NCI-H1930 (cell line): ENCODE measurements at regions not wholly inside any gene's neighbourhood (a gene's known extent, or its start where the extent isn't known, plus 50 kb on each side); places are given as distances from the start of the nearest gene placed in this dataset.

Experiments
- DNase-seq, 2 experiments: peaks; one replicate each; lab custom pipeline; 2025; lab: John Stamatoyannopoulos, UW

DNA sequence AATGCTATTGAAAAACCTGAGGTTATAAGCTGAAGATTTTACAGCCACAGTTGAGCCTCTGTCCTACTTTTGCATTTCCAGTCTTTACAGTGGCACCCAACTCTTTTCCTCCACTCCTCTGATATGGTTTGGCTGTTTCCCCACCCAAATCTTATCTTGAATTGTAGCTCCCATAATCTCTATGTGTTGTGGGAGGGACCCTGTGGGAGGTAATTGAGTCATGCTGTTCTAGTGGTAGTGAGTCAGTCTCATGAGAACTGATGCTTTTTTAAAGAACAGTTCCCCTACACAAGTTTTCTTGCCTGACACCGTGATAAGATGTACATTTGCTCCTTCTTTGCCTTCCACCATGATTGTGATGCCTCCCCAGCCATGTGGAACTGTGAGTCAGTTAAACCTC is 646.1 kb upstream of the SEMA6A start:
- DNase-seq, result no peak

DNA sequence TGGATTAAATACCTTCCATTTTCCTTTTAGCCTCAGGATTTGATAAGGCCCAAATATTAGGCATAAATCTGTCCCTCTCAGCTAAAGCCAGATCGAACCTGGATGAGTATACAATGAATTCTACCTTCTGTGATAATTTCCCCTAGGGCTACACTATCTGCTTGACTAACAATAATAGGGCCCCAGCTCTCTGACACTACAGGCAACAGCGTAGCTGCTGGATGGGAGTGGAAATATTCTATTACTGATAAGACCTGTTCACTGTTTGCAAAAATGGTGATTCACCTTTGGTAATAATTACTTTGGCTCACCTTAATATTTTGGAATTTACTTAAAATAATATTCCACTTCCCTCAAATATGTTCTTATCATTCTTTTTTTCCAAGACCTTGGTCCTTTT is 644.2 kb upstream of the SEMA6A start:
- DNase-seq, result no peak

- DNase-seq, result no peak
Observed at GRCh38 chr5:117212866-117213265, 638.2 kb upstream of the SEMA6A start.

- DNase-seq, result no peak
Observed at GRCh38 chr5:117210796-117211195, 636.2 kb upstream of the SEMA6A start.

DNA sequence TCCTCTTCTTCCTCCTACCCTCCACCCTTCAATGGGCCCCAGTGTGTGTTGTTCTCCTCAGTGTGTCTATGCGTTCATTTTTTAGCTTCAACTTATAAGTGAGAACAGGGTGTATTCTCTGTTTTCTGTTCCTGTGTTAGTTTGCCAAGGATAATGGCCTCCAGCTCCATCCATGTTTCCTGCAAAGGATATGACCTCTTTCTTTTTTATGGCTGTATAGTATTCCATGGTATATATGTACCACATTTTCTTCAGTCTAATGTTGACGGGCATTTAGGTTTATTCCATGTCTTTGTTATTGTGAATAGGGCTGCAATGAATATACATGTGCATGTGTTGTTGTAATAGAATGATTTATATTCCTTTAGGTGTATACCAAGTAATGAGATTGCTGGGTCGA is 634.9 kb upstream of the SEMA6A start:
- DNase-seq, result no peak

GRCh38 chr5:117207088-117207668 is 632.6 kb upstream of the SEMA6A start:
- no peak for DNase-seq

GRCh38 chr5:117205894-117206293 is 631.3 kb upstream of the SEMA6A start:
- DNase-seq, result no peak

GRCh38 chr5:117204926-117205869 is 630.6 kb upstream of the SEMA6A start:
- DNase-seq, result no peak

GRCh38 chr5:117204404-117204803 is 629.8 kb upstream of the SEMA6A start:
- DNase-seq, result no peak

DNA sequence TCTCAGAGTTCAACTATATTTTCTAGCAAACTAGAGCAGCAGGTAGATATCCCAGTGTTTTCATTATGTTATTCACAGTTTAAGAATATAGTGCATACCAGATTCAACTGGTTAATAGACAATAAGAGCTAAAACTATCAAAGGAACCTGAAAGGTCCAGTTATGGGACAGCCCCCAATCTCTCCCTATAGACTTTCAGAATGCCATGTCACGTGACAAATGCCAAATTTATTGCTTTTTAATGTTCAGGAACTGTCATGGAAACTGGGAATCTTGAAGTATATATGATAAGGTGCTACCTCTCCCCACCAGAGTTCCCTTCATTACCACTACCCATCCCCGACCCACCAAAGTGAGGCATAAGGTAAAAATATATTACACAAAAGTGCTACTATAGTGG is 629.0 kb upstream of the SEMA6A start:
- no peak for DNase-seq

- DNase-seq, result no peak
Observed at GRCh38 chr5:117201001-117201400, 626.4 kb upstream of the SEMA6A start.

- DNase-seq, result no peak
Observed at GRCh38 chr5:117195076-117195475, 620.5 kb upstream of the SEMA6A start.

DNA sequence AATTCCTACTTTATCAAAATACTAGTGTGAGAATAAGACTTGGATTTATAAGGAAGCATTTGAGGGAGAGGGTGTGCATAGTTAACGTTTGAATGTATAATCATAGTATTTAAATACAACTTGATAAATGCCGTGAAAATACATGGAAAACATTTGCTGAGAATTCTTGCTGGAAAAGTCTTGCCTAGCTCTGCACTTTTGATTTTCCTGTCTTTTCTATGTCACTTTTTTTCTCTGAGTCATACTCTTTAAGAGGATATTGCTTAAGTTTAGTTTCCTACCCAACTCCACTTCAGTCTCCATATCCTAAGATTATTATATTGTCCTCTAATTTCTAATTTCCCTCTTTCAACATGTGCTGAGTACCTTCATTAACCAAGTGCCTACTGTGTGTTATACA is 616.6 kb upstream of the SEMA6A start:
- no peak for DNase-seq

DNA sequence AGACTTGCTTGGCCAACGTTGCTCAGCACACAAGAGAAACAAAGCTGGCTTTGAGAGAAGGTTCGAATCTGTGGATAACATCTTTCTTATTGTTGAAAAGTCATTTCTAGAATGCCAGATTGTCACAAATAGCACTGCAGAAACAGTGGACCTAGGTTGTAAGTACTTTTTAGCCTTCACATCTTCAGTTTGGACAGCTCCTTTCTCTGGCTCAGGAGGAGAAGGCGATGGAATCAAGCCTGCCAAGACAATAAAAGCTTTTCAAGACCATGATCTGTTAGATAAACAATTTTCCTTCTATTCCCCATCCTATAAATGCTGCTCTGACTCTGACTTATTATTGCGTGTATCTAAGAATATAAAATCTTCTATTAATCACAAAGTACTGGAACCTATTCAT is 615.2 kb upstream of the SEMA6A start:
- no peak for DNase-seq

GRCh38 chr5:117188211-117188610 is 613.6 kb upstream of the SEMA6A start:
- no peak for DNase-seq

- no peak for DNase-seq
Observed at GRCh38 chr5:117186751-117187150, 612.1 kb upstream of the SEMA6A start.

DNA sequence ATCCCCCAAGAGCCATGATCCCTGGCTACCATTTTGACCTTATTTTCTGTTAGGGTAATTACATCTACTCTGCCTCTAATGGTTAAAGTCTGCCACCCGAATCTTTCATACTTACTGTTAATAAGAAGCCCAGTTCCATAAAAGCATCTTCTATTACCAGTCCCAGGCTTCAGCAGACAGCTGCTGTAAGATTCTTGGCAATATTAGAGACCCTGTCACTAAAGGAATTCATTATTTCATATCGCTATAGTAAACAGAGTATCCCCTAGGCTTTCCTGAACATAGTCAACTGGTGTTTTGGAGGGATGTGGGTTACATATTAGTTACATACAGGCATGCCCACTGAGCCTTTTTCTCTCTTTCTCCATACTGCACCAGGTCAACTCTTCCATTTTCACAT is 608.7 kb upstream of the SEMA6A start:
- no peak for DNase-seq

GRCh38 chr5:117182104-117182503 is 607.5 kb upstream of the SEMA6A start:
- DNase-seq, result no peak

- DNase-seq, result no peak
Observed at GRCh38 chr5:117177302-117177701, 602.7 kb upstream of the SEMA6A start.

DNA sequence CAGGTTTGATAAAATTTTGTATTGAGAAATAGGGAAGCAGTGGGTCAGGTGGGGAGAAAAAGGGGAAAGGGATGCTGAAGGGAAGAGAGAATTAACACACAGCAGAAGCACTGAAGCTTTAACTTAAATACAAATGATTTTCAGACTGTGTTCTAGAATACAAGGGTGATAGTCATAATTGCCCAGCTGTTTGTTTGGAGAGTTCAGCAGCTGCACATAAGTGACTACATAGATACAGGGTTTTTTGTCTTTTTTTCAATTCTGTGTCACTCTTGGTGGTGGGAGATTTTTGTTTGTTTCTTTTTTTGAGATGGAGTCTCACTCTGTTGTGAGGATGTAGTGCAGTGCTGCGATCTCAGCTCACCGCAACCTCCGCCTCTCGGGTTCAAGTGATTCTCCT is 590.4 kb upstream of the SEMA6A start:
- DNase-seq, result no peak

DNA sequence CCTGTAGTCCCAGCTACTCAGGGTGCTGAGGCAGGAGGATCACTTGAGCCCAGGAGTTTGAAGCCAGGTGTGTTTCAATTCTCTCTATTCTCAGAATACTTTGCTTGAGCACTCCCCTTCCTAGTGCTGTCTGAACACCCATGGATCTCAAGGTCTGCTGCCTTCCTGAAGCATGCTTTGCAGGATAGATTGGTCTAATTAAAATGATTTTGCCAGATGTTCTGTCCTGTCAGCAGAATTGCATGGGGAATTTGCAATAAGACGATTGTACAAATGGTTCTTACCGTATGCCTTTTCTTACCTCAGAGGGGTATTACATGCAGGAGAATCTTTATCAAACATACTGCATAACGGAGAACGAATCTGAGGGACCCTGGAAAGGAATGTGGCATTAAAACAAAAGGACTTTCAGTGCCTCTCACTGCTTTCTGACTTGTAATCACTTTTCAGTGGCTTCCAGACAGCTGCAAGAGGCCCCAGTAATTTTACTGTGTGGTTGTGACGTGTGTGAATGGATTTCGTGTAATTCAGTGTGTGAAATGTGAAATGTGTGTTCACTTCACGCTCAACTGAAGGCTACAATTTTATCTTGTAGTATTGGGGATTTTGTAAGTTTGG is 587.2 kb upstream of the SEMA6A start:
- DNase-seq, result no peak

- no peak for DNase-seq
Observed at GRCh38 chr5:117160391-117160790, 585.8 kb upstream of the SEMA6A start.

DNA sequence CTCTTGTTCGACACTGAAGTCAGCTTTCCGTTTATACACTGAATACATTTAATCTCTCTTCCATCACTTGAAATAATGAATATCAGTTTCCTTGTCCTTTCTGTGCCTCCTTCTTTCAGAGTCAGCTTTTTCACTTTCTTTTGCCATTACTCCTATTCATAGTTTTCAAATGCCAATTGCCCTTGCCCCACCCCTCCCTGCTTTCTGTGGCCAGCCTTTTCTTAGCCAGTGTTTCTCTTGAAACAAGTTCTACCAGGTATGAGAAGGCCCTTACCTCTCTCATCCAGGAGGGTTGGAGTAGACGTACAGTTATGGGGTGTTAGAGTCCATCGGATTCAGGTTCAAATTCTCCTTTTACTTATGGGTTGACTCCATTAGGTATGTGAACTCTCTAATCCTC is 574.7 kb upstream of the SEMA6A start:
- DNase-seq, result no peak
